ENCODE measurements at regions not wholly inside any gene's neighbourhood (a gene's known extent, or its start where the extent isn't known, plus 50 kb on each side); places are given as distances from the start of the nearest gene placed in this dataset.
"Not testable (repeated sequence)": the region's sequence is repeated elsewhere in the genome, so short reads cannot be mapped to it uniquely, and the experiment has no call there.

GRCh38 chr13:86918682-86919081 is 752.5 kb upstream of the SLITRK5 start:
- FAIRE-seq (no peak), DNase-seq (ENCODE audit: insufficient read length) (no peak)
- TF ChIP-seq POLR2AphosphoS5 (IDR thresholded peaks at IDR 0.05; ENCODE audit: low read depth, low read length) (no peak), TAF1 (IDR thresholded peaks at IDR 0.05; ENCODE audit: borderline replicate concordance, low read depth, low read length) (no peak), POLR2A (IDR thresholded peaks at IDR 0.05; ENCODE audit: low read depth, low read length) (no peak)

- DNase-seq (ENCODE audit: insufficient read length), result no peak
- no peak for FAIRE-seq
- TF ChIP-seq POLR2A (IDR thresholded peaks at IDR 0.05; ENCODE audit: low read depth, low read length), result no peak
- TF ChIP-seq POLR2AphosphoS5 (IDR thresholded peaks at IDR 0.05; ENCODE audit: low read depth, low read length), result no peak
- no peak for TF ChIP-seq TAF1 (IDR thresholded peaks at IDR 0.05; ENCODE audit: borderline replicate concordance, low read depth, low read length)
Observed at GRCh38 chr13:86920961-86921360, 750.2 kb upstream of the SLITRK5 start.

DNA sequence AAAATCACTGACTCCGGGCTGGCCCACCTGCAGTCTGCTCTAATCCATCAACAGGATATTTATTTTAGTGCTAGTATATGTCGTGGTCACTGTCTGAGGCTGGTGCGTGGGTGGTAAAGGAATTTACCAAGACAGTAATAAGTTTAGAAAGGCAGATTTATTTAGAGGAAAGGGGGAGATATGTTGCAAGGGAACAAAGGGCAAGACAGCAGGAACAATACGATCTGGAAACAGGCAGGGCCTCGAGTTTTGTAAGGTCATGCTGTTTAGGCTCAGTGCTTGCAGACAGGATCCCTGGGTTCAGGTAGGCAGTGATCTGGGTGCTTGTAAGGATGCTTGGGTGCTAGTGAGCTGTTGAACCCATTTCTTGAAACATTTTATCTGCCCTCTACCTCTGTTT is 748.2 kb upstream of the SLITRK5 start:
- FAIRE-seq, result no peak

DNA sequence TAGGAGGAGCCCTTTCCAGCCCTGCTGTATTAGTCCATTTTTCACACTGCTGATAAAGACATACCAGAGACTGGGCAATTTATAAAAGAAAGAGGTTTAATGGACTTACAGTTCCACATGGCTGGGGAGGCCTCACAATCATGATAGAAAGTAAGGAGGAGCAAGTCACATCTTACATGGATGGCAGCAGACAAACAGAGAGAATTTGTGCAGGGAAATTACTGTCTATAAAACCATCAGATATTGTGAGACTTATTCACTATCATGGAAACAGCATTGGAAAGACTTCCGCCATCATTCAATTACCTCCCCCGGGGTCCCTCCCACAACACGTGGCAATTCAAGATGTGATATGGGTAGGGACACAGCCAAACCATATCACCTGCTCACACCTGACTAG is 744.3 kb upstream of the SLITRK5 start:
- not testable (repeated sequence) for FAIRE-seq; DNase-seq (ENCODE audit: insufficient read length)

More for the DNA sequence above, 748.2 kb upstream of the SLITRK5 start:
- no peak for TF ChIP-seq TAF1 (IDR thresholded peaks at IDR 0.05; ENCODE audit: borderline replicate concordance, low read depth, low read length)
- TF ChIP-seq POLR2A (IDR thresholded peaks at IDR 0.05; ENCODE audit: low read depth, low read length), result no peak
- DNase-seq (ENCODE audit: insufficient read length), result no peak

DNA sequence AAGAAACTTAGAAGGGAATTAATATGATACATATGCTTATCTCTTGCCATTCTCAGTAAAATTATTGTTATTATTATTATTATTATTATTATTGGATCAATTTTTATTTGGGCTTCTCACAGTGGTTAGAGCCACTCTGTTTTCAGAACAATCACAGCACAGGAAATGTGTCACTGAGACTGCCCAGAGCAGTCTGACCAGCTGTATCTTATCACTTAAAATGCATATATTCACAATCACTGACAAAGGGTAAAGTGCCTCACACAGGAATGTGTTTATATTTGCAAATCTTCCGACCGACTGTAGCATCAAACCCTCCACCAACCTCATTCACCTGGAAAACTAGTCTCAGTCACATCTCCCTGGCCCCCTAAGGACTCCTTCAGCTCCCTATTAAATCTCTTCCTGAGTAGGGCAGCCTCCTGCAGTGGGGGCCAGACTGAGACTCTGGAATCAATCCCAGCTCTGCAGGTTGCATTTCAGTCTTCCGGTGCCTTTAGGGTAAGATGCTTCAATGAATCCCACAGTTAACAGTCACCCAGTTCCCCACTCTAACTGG is 738.3 kb upstream of the SLITRK5 start:
- no peak for DNase-seq (ENCODE audit: insufficient read length)
- FAIRE-seq, result no peak
- TF ChIP-seq POLR2A (IDR thresholded peaks at IDR 0.05; ENCODE audit: low read depth, low read length) (no peak), POLR2AphosphoS5 (IDR thresholded peaks at IDR 0.05; ENCODE audit: low read depth, low read length) (no peak), TAF1 (IDR thresholded peaks at IDR 0.05; ENCODE audit: borderline replicate concordance, low read depth, low read length) (no peak)

- no peak for DNase-seq (ENCODE audit: insufficient read length)
- no peak for FAIRE-seq
- TF ChIP-seq TAF1 (IDR thresholded peaks at IDR 0.05; ENCODE audit: borderline replicate concordance, low read depth, low read length) (no peak), POLR2AphosphoS5 (IDR thresholded peaks at IDR 0.05; ENCODE audit: low read depth, low read length) (no peak), POLR2A (IDR thresholded peaks at IDR 0.05; ENCODE audit: low read depth, low read length) (no peak)
Observed at GRCh38 chr13:86933676-86934075, 737.5 kb upstream of the SLITRK5 start.

- TF ChIP-seq TAF1 (IDR thresholded peaks at IDR 0.05; ENCODE audit: borderline replicate concordance, low read depth, low read length) (no peak), POLR2A (IDR thresholded peaks at IDR 0.05; ENCODE audit: low read depth, low read length) (no peak), POLR2AphosphoS5 (IDR thresholded peaks at IDR 0.05; ENCODE audit: low read depth, low read length) (no peak)
- FAIRE-seq, result no peak
Observed at GRCh38 chr13:86937316-86937715, 733.9 kb upstream of the SLITRK5 start.

DNA sequence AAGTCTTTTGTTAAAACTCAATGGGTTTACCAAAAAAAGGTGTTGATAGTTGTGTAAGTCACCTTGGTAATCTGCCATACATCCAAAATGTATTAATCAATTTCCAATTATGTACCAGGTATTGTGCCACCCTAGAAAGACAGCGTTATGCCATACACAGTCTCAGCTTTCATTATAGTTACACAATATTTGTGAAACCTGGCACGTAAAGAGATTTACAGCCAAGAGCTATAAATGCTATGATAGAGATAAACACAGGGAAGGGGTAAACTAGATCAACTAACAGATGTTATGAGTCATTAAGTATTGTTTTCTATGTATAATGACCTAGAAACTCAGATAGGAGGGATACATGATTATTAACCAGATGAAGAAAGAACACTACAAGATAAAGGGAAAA is 725.6 kb upstream of the SLITRK5 start:
- TF ChIP-seq POLR2AphosphoS5 (IDR thresholded peaks at IDR 0.05; ENCODE audit: low read depth, low read length) (no peak), TAF1 (IDR thresholded peaks at IDR 0.05; ENCODE audit: borderline replicate concordance, low read depth, low read length) (no peak), POLR2A (IDR thresholded peaks at IDR 0.05; ENCODE audit: low read depth, low read length) (no peak)
- no peak for FAIRE-seq

More at GRCh38 chr13:86937316-86937715, 733.9 kb upstream of the SLITRK5 start:
- DNase-seq (ENCODE audit: insufficient read length), result no peak

GRCh38 chr13:86946734-86947133 is 724.4 kb upstream of the SLITRK5 start:
- no peak for DNase-seq (ENCODE audit: insufficient read length)
- no peak for TF ChIP-seq POLR2A (IDR thresholded peaks at IDR 0.05; ENCODE audit: low read depth, low read length)
- no peak for TF ChIP-seq POLR2AphosphoS5 (IDR thresholded peaks at IDR 0.05; ENCODE audit: low read depth, low read length)
- no peak for TF ChIP-seq TAF1 (IDR thresholded peaks at IDR 0.05; ENCODE audit: borderline replicate concordance, low read depth, low read length)
- FAIRE-seq, result no peak

More for the DNA sequence above, 725.6 kb upstream of the SLITRK5 start:
- DNase-seq (ENCODE audit: insufficient read length), result no peak

DNA sequence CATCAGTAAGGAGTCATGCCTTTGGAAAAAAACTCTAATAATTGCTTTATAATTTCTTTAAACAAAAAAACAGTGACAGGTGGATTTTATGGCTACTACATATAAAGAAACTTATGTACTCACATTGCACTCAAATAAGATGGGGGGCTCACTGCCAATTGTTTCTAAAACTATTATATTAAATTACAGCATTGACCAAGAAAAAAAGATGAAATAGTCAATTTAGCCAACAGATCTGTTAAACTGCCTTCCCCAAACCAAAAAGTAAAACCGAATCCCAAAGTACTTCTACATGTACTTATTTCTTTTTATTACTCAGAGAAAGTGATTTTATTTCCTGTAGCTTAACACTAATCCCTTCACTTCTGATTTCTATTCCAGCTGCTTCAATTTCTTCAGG is 716.8 kb upstream of the SLITRK5 start:
- FAIRE-seq, result no peak
- no peak for DNase-seq (ENCODE audit: insufficient read length)

GRCh38 chr13:86960876-86961275 is 710.3 kb upstream of the SLITRK5 start:
- no peak for TF ChIP-seq POLR2A (IDR thresholded peaks at IDR 0.05; ENCODE audit: low read depth, low read length)
- TF ChIP-seq POLR2AphosphoS5 (IDR thresholded peaks at IDR 0.05; ENCODE audit: low read depth, low read length), result no peak
- no peak for TF ChIP-seq TAF1 (IDR thresholded peaks at IDR 0.05; ENCODE audit: borderline replicate concordance, low read depth, low read length)
- FAIRE-seq (no peak), DNase-seq (ENCODE audit: insufficient read length) (no peak)

More for the DNA sequence above, 716.8 kb upstream of the SLITRK5 start:
- TF ChIP-seq TAF1 (IDR thresholded peaks at IDR 0.05; ENCODE audit: borderline replicate concordance, low read depth, low read length) (no peak), POLR2A (IDR thresholded peaks at IDR 0.05; ENCODE audit: low read depth, low read length) (no peak), POLR2AphosphoS5 (IDR thresholded peaks at IDR 0.05; ENCODE audit: low read depth, low read length) (no peak)

DNA sequence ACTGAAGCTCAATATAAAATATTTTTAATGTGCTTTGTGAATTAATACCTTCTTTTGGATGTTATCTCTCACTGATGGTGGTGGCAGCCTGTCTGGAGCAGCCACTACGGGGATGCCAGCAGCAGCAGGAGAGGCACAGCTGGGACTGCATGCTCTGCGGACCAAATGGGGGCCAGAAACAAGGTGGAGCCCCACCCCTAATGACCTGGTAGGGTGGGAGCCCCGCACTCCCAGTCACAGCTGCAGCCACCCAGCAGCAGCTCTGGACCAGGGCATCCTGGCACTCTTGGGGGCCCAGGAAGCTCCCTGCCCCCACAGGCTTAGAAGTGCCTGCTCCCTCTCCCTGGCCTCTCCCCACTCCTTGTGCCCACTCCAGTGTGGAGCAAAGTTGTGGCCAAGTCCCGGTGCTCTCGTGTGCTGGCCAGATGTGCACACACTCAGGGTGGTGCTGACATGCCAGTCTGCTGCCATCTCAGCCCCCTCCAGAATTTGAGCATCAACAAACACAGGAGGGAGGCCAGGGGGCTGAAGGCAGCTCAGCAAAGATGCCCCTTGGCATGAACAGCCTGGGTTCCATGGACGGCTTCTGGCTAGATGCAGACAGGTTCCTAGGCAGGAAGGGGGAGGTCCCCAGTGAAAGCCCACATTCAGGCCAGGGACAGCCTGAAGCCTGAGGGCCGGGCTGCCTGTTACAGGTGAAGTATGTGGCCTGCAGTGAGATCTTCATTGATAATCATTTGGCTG is 696.7 kb upstream of the SLITRK5 start:
- FAIRE-seq (no peak), DNase-seq (ENCODE audit: insufficient read length) (no peak)
- TF ChIP-seq POLR2AphosphoS5 (IDR thresholded peaks at IDR 0.05; ENCODE audit: low read depth, low read length) (no peak), POLR2A (IDR thresholded peaks at IDR 0.05; ENCODE audit: low read depth, low read length) (no peak)
